NCI-H510A (cell line): ENCODE measurements at regions not wholly inside any gene's neighbourhood (a gene's known extent, or its start where the extent isn't known, plus 50 kb on each side); places are given as distances from the start of the nearest gene placed in this dataset.

Experiments
- DNase-seq: peaks from one replicate; lab custom pipeline; 2025; lab: John Stamatoyannopoulos, UW

DNA sequence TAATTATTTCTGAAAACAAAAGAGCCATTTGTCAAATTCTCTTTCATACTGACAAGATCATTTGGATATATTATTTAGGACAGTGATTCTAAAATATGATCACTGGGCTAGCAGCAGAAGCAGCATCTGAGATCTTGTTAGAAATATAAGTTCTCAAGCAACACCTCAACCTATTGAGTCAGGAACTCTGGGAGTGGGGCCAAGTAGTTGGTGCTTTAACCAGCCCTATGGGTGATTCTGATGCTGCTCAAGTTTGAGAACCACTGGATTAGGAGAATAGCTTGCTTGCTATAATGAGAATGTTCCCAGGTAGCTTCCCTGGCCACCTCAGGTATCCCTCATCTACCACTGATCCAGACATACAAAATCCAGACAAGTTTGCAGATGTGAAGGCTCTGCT lies 466.9 kb upstream of the CELF4 start:
- no peak for DNase-seq

DNA sequence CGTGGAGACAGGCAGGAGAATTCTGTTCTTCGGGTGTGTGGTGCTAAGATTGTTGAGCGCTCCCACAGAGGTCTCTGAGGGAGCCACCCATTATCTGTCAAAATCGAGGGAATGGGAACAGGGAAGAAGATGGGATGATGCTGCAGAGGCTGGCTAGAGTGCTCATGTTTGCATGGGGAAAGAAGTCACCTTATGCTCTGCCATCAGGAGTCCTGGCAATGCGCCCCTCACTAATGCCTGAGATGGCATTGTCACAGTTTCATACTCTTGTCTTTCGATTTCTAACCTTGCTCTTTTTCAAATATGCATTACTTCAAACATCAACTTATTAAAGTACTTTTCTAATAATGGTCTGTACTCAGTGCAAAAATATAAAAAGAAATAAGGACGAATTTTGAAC lies 463.3 kb upstream of the CELF4 start:
- no peak for DNase-seq

DNA sequence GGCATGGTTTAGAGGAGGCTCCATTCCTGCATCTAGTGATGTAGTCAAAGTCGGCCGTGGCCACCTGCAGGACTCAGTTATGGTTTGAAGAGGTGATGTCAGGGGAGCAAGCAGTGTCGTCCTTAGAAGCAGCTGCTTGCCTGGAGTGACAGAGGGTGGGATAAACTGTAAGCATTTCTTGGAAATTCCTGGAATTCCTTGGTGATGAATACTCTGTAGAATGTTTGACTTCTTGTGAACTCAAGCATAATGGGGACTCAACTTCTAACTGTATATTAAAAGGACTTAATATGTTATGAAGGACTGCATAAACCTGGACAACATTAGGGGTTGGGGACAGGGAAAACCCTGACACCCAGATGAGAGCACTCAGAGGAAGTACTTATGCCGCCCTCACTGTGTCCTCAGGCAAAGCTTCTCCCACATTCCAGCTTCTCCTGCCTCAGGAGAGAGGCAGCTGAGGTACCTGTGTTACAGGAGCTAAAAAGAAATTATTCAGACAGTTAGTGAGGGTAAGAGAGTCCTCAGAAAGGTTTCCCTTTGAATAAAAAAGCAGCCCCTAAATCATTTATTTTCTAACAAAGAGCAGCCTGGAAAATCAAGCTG lies 459.9 kb upstream of the CELF4 start:
- no peak for DNase-seq

DNA sequence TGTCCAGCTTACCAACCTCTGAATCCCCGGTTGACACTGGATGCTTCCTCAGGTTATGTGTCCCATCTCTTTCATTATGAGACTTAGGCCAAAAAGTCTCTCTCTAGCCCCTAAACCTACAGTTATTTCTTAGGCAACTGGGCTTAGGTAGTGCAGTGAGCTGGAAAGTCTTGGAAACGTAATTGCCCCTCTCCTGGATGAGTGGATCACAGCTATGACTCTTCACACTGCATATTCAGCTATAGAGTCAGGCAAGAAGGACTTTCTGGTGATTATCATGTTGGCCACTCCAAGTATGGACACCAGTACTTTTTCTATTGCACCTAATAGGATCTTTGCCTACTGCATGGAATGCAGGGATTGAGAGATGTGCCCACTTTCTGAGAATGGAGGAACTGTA lies 458.3 kb upstream of the CELF4 start:
- DNase-seq, result no peak

- DNase-seq, result no peak
These were observed 456.6 kb upstream of the CELF4 start for GRCh38 chr18:38022234-38022633.

- no peak for DNase-seq
These were observed 453.7 kb upstream of the CELF4 start for GRCh38 chr18:38019292-38019691.

- DNase-seq, result no peak
These were observed 445.6 kb upstream of the CELF4 start for GRCh38 chr18:38010971-38011857.

DNA sequence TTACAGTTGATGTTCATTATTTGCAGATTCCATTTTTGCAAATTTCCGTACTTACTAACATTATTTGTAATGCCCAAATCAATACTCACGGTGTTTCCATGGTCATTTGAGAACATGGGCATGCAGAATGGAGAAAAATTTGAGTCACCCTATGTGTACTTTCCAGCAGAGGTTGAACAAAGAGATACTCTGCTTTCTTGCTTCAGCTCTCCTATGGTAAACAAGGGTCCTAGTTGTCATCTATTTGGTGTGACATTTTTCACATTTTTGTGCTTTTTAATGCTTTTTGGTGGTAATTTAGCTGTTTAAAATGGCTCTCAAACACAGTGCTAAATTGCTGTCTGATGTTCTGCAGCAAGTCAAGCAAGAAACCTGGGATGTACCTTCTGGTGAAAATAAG lies 444.4 kb upstream of the CELF4 start:
- DNase-seq, result no peak

DNA sequence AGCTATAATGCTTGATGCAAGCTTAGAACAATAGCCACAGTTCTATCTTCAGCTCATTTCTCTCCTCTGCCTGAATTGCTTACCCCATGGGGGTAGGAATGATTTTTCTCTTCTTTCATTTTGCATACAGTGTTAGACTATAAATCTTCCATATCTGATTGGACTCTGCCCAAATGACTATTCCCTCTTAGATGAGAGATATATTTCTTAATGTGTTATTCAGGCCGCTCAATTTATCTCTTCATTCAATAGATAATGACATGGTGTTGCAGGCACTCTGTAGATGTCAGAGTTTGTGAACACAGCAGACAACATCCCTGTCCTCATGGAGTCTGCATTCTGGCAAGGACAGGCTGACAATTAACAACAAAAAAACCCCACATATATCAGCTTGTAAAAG lies 443.7 kb upstream of the CELF4 start:
- no peak for DNase-seq

GRCh38 chr18:38007676-38008330 lies 442.2 kb upstream of the CELF4 start:
- DNase-seq, result no peak

DNA sequence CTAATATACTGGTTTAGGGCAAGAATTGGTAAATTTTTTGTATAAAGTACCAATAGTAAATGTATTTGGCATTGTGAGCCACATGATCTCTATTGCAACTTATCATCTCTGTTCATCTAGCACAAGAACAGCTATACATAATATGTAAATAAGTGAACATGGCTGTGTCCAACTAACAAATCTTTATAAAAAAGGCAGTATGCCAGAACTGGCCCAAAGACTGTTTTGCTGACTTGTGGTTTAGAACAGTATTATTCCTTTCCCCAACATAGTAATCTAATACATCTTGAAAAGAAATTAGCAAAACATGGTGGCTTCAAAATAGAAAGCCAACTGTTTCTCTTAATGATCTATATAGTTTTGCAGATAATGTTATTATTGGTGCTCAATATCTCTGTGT lies 441.4 kb upstream of the CELF4 start:
- DNase-seq, result no peak

DNA sequence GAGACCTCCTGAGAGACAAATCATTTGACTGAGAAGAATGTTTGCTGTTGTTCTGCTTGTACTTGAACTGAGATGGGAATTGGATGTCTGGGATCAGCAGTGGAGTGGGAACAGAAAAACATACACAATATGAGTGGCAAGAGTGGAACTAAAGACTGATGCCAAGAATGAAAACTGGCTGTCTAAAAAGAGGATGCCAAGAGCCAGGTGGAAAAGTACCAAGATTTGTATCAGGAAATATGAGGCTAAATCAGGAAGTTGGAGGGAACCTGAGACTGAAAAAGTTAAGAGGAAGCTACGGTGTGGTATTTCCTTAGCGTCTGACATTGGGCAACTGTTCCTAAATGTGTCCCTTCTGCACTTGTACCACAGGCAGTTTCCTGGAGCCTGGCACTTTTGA lies 440.9 kb upstream of the CELF4 start:
- DNase-seq, result no peak

- DNase-seq, result no peak
These were observed 432.1 kb upstream of the CELF4 start for GRCh38 chr18:37997695-37998094.

DNA sequence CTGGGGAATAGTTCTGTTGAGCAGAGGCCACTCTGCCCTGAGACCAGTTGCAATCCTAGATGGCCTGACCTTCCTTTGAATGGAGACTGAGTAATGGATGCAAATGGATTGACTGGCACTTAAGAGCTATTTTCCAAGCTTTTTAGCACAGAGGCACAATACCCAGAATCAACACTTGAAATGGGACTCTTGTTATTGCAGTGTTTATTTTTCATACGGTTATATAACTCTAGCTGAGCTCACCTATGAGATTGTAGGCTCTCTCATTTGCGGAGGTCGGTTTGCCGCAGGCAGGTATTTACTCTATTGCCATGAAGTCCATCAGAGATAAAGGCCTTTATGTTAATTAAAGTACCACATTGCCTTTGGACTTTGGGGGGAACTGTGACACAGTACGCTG lies 422.3 kb upstream of the CELF4 start:
- DNase-seq, result peak; percentile 86

DNA sequence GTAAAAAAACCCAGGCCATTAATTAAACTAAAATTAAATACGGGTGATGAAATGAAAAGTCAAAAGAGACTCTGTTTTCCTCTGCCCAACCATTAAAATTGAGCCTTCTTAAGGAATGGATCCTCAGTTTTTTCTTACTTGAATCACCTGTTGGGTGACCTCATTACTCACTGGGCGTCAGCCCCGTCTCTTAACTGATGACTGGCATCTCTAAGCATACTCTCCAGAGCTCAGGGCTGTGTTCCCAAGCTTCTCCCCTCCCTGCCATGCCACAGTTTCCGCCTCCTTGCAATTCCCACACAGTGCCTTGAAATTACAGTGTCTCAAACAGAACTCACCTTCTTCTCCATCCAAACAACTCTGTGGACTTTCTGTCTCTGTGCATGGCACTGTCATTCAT lies 421.1 kb upstream of the CELF4 start:
- no peak for DNase-seq

DNA sequence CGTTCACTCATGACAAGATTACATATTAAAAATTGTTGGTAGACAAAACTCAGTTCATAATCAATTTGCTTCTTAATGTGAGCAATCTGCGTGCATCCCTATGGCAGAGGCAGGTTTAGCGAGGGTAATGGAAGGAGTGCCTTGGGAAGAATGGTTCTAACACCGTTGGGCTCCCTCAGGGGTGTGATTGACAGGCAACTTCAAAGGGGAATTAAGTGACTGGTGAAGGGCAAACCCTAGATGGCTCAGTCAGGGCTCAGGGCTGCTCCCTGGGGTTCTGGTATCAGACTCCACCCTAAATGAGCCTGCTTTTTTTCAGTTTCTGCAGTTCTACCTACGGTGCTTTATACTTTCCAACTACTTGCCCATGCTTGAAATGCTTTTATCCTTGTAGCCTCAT lies 419.5 kb upstream of the CELF4 start:
- no peak for DNase-seq

DNA sequence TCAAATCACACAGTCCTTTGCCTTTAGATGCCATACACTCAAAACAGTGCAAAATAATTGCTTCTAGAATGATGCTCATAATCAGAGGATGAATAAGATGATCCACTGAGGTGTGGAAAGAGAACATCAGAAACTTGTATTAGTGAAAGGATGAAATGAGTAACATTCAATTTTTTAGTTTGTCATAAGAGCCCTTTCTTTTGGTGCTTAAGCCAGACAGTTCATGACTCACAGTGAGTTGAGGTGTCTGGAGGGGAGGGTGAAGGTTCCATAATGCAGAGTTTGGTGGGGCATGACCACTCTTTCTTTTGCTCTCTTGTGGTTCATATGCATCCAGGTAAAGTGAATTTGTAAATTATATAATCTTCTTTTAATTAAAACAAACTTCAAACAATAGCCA lies 415.0 kb upstream of the CELF4 start:
- DNase-seq, result no peak

- DNase-seq, result no peak
These were observed 409.8 kb upstream of the CELF4 start for GRCh38 chr18:37975446-37975845.

GRCh38 chr18:37967261-37967660 lies 401.7 kb upstream of the CELF4 start:
- DNase-seq, result no peak

DNA sequence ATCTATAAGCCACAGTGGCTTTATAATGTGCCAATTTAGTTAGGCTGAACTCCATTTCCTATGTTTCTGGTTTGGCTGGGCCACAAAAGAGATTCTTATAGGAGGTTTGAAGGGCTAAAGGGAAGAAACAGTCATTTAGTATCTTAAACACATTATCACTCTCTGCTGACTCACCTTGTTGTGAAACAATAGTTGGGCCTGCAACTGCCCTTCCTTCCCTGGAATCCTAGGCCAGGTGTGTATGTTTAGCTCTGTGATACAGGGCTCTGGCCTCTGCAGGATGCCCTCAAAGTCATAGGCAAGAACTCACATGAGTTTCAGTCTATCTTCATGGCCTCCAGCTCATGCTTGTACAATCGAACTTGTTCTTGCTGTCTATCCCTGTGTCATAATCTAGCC lies 400.0 kb upstream of the CELF4 start:
- DNase-seq, result no peak

DNA sequence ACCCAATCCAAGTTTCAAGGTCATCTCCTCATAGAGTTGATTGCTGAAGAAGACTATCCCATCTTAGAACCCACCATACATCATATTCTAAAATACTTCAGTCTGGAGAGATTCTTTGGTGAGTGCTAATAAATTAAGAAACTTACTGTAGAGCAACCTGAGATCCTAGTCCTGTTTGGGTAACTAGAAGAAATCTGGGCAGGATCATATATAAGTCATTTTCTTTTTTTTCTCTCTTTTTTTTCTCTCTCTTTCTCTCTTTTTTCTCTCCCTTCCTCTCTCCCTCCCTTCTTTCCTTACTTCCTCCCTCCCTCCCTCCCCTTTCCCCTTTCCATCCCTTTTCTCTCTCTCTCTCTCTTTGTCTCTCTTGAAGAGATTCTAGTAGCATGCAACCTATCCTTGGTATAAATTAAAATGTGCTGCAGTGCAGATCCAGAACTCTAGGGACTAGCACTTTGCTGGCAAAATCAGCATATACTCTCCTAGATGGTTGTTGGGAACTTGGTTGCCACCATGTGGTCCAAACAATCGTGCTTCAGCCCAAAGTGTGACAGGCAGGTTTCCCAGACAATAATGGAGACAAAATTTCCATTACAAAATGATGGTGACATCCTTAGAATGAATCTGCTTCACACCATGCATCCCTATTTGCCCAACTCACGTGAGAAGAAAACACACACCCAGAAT lies 399.4 kb upstream of the CELF4 start:
- no peak for DNase-seq

DNA sequence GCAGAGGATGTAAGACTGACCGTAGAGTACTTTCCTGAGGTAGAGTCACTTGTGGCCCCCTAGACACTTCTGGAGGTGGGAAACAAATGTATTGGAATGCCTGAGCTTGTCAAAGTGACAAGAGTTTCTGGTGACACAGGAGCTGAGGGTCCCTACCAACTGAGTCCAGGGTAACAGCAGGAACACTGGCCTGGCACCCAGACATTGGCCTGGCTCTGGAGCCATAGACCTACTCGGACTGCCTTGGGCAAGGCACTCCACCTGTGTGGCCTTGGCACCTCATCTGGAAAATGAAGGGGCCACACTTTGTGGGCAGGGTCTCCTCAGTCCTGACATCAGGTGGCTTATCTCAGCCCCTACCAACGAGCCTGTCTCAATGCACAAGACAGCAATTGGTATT lies 398.2 kb upstream of the CELF4 start:
- no peak for DNase-seq
